ENCODE measurements at regions not wholly inside any gene's neighbourhood (a gene's known extent, or its start where the extent isn't known, plus 50 kb on each side); places are given as distances from the start of the nearest gene placed in this dataset.
"Not testable (repeated sequence)": the region's sequence is repeated elsewhere in the genome, so short reads cannot be mapped to it uniquely, and the experiment has no call there.

DNA sequence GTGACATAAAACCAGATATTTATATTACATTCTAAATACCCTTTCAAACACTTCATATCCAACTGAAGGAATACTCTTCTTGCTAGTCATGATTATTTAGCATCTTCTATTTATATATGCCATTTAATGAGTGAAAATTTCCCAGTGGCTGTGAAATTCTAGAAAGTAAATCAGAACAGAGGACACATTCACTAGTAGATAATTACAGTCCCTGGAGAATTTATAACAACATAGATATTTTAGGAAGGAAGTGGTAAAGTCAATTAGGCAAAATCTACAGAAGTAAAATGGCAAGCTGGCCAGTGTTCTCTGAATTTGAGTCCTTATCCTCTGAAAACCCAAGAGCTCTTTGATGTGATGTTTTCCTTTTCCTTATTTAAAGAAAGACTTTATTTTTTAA lies 121.8 kb downstream of the PMAIP1 start:
- H3K27ac ChIP-seq, result no peak overlapping the region
- no peak for TF ChIP-seq CTCF (IDR thresholded peaks at IDR 0.05)
- DNase-seq (ENCODE audit: low spot score), result no peak
- H3K4me3 ChIP-seq, result no peak overlapping the region

GRCh38 chr18:60020107-60020925 lies 120.5 kb downstream of the PMAIP1 start:
- Histone ChIP-seq H3K4me3 (no peak overlapping the region), H3K27ac (no peak overlapping the region)
- TF ChIP-seq CTCF (IDR thresholded peaks at IDR 0.05), result no peak
- DNase-seq (ENCODE audit: low spot score), result no peak

DNA sequence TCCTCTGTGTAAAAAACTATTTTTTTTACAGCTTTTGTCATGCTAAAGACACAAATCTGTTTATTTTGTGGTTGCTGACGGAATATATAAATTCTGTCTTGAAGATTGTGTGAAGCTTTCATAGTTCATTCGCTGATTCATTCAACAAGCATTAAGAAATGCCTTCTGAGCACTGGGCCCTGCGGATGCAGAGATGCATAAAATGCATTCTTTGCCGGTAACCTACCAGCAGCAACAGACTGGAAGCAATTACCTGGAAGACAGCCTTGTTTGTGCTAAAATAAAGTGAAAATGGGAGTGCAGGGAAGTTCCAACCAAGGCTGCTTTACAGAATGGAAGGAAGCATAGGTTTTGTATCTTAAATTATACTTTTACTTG lies 119.7 kb downstream of the PMAIP1 start:
- no peak for DNase-seq (ENCODE audit: low spot score)

GRCh38 chr18:60018618-60019462 lies 119.0 kb downstream of the PMAIP1 start:
- TF ChIP-seq CTCF (IDR thresholded peaks at IDR 0.05), result no peak
- no peak overlapping the region for H3K27ac ChIP-seq
- no peak overlapping the region for H3K4me3 ChIP-seq
- DNase-seq (ENCODE audit: low spot score), result no peak

More for the DNA sequence above, 119.7 kb downstream of the PMAIP1 start:
- TF ChIP-seq CTCF (IDR thresholded peaks at IDR 0.05), result no peak
- Histone ChIP-seq H3K4me3 (no peak overlapping the region), H3K27ac (no peak overlapping the region)

DNA sequence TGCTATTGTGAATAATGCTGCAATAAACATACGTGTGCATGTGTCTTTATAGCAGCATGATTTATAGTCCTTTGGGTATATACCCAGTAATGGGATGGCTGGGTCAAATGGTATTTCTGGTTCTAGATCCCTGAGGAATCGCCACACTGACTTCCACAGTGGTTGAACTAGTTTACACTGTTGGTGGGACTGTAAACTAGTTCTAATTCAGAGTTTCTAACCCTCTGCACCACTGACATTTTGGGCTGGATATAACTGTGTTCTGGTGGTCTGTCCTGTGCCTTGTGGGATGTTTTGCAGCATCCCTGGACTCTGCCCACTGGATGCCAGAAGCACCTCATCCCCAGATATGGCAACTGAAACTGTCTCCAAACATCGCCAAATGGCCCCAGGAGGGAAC lies 118.3 kb downstream of the PMAIP1 start:
- DNase-seq (ENCODE audit: low spot score), result not testable (repeated sequence)

GRCh38 chr18:60017371-60017770 lies 117.6 kb downstream of the PMAIP1 start:
- H3K4me3 ChIP-seq, result no peak overlapping the region
- no peak overlapping the region for H3K27ac ChIP-seq
- TF ChIP-seq CTCF (IDR thresholded peaks at IDR 0.05), result no peak
- DNase-seq (ENCODE audit: low spot score), result no peak

More for the DNA sequence above, 118.3 kb downstream of the PMAIP1 start:
- H3K27ac ChIP-seq, H3K4me3 ChIP-seq: not testable (repeated sequence)

GRCh38 chr18:60015826-60016225 lies 116.0 kb downstream of the PMAIP1 start:
- not testable (repeated sequence) for H3K27ac ChIP-seq; H3K4me3 ChIP-seq; DNase-seq (ENCODE audit: low spot score)

DNA sequence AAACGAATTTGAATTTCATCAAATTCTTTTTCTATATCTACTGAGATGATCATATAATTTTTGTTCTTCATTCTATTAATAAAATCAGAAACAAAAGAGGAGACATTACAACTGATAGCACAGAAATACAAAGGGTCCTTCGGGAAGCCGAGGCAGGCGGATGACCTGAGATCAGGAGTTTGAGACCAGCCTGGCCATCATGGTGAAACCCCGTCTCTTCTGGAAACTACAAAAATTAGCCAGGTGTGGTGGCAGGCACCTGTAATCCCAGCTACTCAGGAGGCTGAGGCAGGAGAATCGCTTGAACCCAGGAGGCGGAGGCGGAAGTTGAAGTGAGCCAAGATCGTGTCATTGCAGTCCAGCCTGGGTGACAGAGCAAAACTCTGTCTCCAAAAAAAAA lies 113.4 kb downstream of the PMAIP1 start:
- not testable (repeated sequence) for DNase-seq (ENCODE audit: low spot score); H3K27ac ChIP-seq; H3K4me3 ChIP-seq

Data from coronary artery (tissue), 2 donors.